CD4-positive, CD25-positive, alpha-beta regulatory T cell (primary cell): ENCODE measurements at regions not wholly inside any gene's neighbourhood (a gene's known extent, or its start where the extent isn't known, plus 50 kb on each side); places are given as distances from the start of the nearest gene placed in this dataset.

Source experiments
- ATAC-seq, 2 donors: fragments of 150-1000 bp; cut with Tn5 transposase; one replicate each; pipeline ENCODE4 v1.10.0; 2021; ENCODE audit warnings: low read depth in 2 of 2, moderate number of reproducible peaks in 2 of 2, moderate library complexity in 1 of 2
- DNase-seq, 3 donors: peaks; one replicate each; pipeline versions ENCODE4 v3.0.0 to v3.0.0-alpha.2; 2012 to 2022; ENCODE audit warnings: mixed read lengths in 1 of 3
- H3K27ac ChIP-seq: one replicate; pipeline ENCODE4 v1.7.0; 2013; ENCODE audit warnings: mild to moderate bottlenecking, low read length; ENCODE audit not compliant: insufficient read depth, poor library complexity, severe bottlenecking
- H3K27me3 ChIP-seq: one replicate; pipeline ENCODE4 v1.7.0; 2013; ENCODE audit warnings: low read length; ENCODE audit not compliant: control insufficient read depth, insufficient read depth
- H3K36me3 ChIP-seq: one replicate; pipeline ENCODE4 v1.7.0; 2013; ENCODE audit warnings: mild to moderate bottlenecking, low read length, moderate library complexity; ENCODE audit not compliant: control insufficient read depth, insufficient read depth
- H3K4me1 ChIP-seq: 2 replicates; pipeline ENCODE4 v1.7.0; 2013; ENCODE audit warnings: mild to moderate bottlenecking, low read length; ENCODE audit not compliant: insufficient read depth, control insufficient read depth, poor library complexity, severe bottlenecking
- H3K4me3 ChIP-seq: one replicate; pipeline ENCODE4 v1.7.0; 2013; ENCODE audit warnings: low read depth, mild to moderate bottlenecking, low read length, moderate library complexity
- H3K9me3 ChIP-seq, 2 experiments: 1 replicate in 1 of 2; 2 replicates in 1 of 2; pipeline ENCODE4 v1.7.0; 2013; ENCODE audit warnings: low read length in 2 of 2, mild to moderate bottlenecking in 1 of 2, moderate library complexity in 1 of 2; ENCODE audit not compliant: control insufficient read depth in 2 of 2
- H3K27ac Mint-ChIP-seq, 3 donors: one replicate each; pipeline ENCODE4 v1.8.0; 2020 to 2022; ENCODE audit warnings: mild to moderate bottlenecking in 3 of 3, mixed read lengths in 3 of 3, moderate library complexity in 2 of 3
- H3K27me3 Mint-ChIP-seq: one replicate; pipeline ENCODE4 v1.8.0; 2022; ENCODE audit warnings: mild to moderate bottlenecking, mixed read lengths
- H3K36me3 Mint-ChIP-seq: one replicate; pipeline ENCODE4 v1.8.0; 2020; ENCODE audit warnings: mixed read lengths
- H3K4me1 Mint-ChIP-seq, 4 donors: one replicate each; pipeline ENCODE4 v1.8.0; 2020 to 2022; ENCODE audit warnings: mixed read lengths in 4 of 4, mild to moderate bottlenecking in 1 of 4
- H3K4me3 Mint-ChIP-seq, 4 donors: one replicate each; pipeline ENCODE4 v1.8.0; 2020 to 2022; ENCODE audit warnings: mild to moderate bottlenecking in 4 of 4, mixed read lengths in 4 of 4, moderate library complexity in 3 of 4
- H3K9me3 Mint-ChIP-seq, 7 donors: one replicate each; pipeline ENCODE4 v1.8.0; 2020 to 2022; ENCODE audit warnings: mixed read lengths in 7 of 7, mild to moderate bottlenecking in 3 of 7, moderate library complexity in 2 of 7

GRCh38 chr7:125641884-125642283 is 712.3 kb upstream of the POT1 start:
- H3K36me3 ChIP-seq: no peaks in the 10 kb centered on the region
- H3K27me3 Mint-ChIP-seq: no peaks in the 10 kb centered on the region
- H3K4me1 Mint-ChIP-seq: no peaks in the 10 kb centered on the region
- peaks cover 0 to 4% of the 10 kb centered on the region in 2 experiments for H3K9me3 ChIP-seq
- no peak overlapping the region for H3K27ac ChIP-seq
- no peaks in the 10 kb centered on the region for H3K4me1 ChIP-seq
- H3K9me3 Mint-ChIP-seq: peaks cover 0 to 12% (median 8%) of the 10 kb centered on the region in 7 donors
- H3K4me3 ChIP-seq: no peak overlapping the region
- ATAC-seq: no peak
- no peaks in the 10 kb centered on the region for H3K27me3 ChIP-seq
- no peak overlapping the region for H3K4me3 Mint-ChIP-seq
- no peak overlapping the region for H3K27ac Mint-ChIP-seq
- no peaks in the 10 kb centered on the region for H3K36me3 Mint-ChIP-seq
- no peak for DNase-seq

GRCh38 chr7:125636320-125636962 is 706.8 kb upstream of the POT1 start:
- no peak overlapping the region for H3K4me3 Mint-ChIP-seq
- no peaks in the 10 kb centered on the region for H3K4me1 Mint-ChIP-seq
- H3K9me3 ChIP-seq: no peaks in the 10 kb centered on the region
- H3K36me3 Mint-ChIP-seq: no peaks in the 10 kb centered on the region
- no peaks in the 10 kb centered on the region for H3K27me3 Mint-ChIP-seq
- no peaks in the 10 kb centered on the region for H3K27me3 ChIP-seq
- no peak for ATAC-seq
- no peaks in the 10 kb centered on the region for H3K4me1 ChIP-seq
- H3K27ac Mint-ChIP-seq: no peak overlapping the region
- H3K36me3 ChIP-seq: no peaks in the 10 kb centered on the region
- no peak overlapping the region for H3K27ac ChIP-seq
- DNase-seq: no peak
- H3K4me3 ChIP-seq: no peak overlapping the region
- peaks cover 0 to 6% (median 5%) of the 10 kb centered on the region in 7 donors for H3K9me3 Mint-ChIP-seq

GRCh38 chr7:125618516-125618915 is 688.9 kb upstream of the POT1 start:
- no peak overlapping the region for H3K4me3 ChIP-seq
- no peaks in the 10 kb centered on the region for H3K36me3 Mint-ChIP-seq
- H3K4me1 Mint-ChIP-seq: peaks cover 0 to 2% (median 0%) of the 10 kb centered on the region in 4 donors
- H3K4me3 Mint-ChIP-seq: no peak overlapping the region
- DNase-seq (no peak), ATAC-seq (no peak)
- no peaks in the 10 kb centered on the region for H3K4me1 ChIP-seq
- no peaks in the 10 kb centered on the region for H3K27me3 Mint-ChIP-seq
- no peaks in the 10 kb centered on the region for H3K36me3 ChIP-seq
- no peaks in the 10 kb centered on the region for H3K27me3 ChIP-seq
- H3K9me3 Mint-ChIP-seq: peaks cover 0 to 35% (median 9%) of the 10 kb centered on the region in 7 donors
- H3K27ac Mint-ChIP-seq: no peak overlapping the region
- H3K27ac ChIP-seq: no peak overlapping the region
- H3K9me3 ChIP-seq: peaks cover 0 to 6% of the 10 kb centered on the region in 2 experiments

GRCh38 chr7:125611582-125611981 is 682.0 kb upstream of the POT1 start:
- Mint-ChIP-seq H3K27me3 (no peaks in the 10 kb centered on the region), H3K4me1 (no peaks in the 10 kb centered on the region), H3K4me3 (no peak overlapping the region), H3K9me3 (peaks cover 3 to 33% (median 6%) of the 10 kb centered on the region in 7 donors), H3K27ac (no peak overlapping the region), H3K36me3 (no peaks in the 10 kb centered on the region)
- Histone ChIP-seq H3K27ac (no peak overlapping the region), H3K27me3 (no peaks in the 10 kb centered on the region), H3K9me3 (peaks cover 0 to 6% of the 10 kb centered on the region in 2 experiments), H3K4me1 (no peaks in the 10 kb centered on the region), H3K36me3 (no peaks in the 10 kb centered on the region), H3K4me3 (no peak overlapping the region)
- no peak for DNase-seq
- ATAC-seq: no peak

GRCh38 chr7:125606671-125607070 is 677.0 kb upstream of the POT1 start:
- no peaks in the 10 kb centered on the region for H3K36me3 ChIP-seq
- Mint-ChIP-seq H3K4me3 (no peak overlapping the region), H3K36me3 (no peaks in the 10 kb centered on the region), H3K27me3 (no peaks in the 10 kb centered on the region), H3K27ac (no peak overlapping the region), H3K9me3 (peaks cover 0 to 17% (median 6%) of the 10 kb centered on the region in 7 donors), H3K4me1 (no peaks in the 10 kb centered on the region)
- H3K9me3 ChIP-seq: no peaks in the 10 kb centered on the region
- H3K4me1 ChIP-seq: no peaks in the 10 kb centered on the region
- H3K27me3 ChIP-seq: no peaks in the 10 kb centered on the region
- no peak for DNase-seq
- H3K27ac ChIP-seq: no peak overlapping the region
- H3K4me3 ChIP-seq: no peak overlapping the region
- ATAC-seq: no peak

- peaks cover 0 to 10% (median 4%) of the 10 kb centered on the region in 7 donors for H3K9me3 Mint-ChIP-seq
- DNase-seq: no peak
- Histone ChIP-seq H3K9me3 (no peaks in the 10 kb centered on the region), H3K27ac (no peak overlapping the region), H3K4me1 (no peaks in the 10 kb centered on the region), H3K27me3 (no peaks in the 10 kb centered on the region), H3K36me3 (no peaks in the 10 kb centered on the region), H3K4me3 (no peak overlapping the region)
- H3K27ac Mint-ChIP-seq: no peak overlapping the region
- no peaks in the 10 kb centered on the region for H3K4me1 Mint-ChIP-seq
- ATAC-seq: no peak
- no peaks in the 10 kb centered on the region for H3K27me3 Mint-ChIP-seq
- no peak overlapping the region for H3K4me3 Mint-ChIP-seq
- no peaks in the 10 kb centered on the region for H3K36me3 Mint-ChIP-seq
These were observed 675.6 kb upstream of the POT1 start for GRCh38 chr7:125605241-125605640.

- no peak overlapping the region for H3K4me3 Mint-ChIP-seq
- H3K27me3 Mint-ChIP-seq: no peaks in the 10 kb centered on the region
- DNase-seq: no peak
- peaks cover 0 to 8% (median 4%) of the 10 kb centered on the region in 7 donors for H3K9me3 Mint-ChIP-seq
- no peaks in the 10 kb centered on the region for H3K36me3 ChIP-seq
- ATAC-seq: no peak
- H3K36me3 Mint-ChIP-seq: no peaks in the 10 kb centered on the region
- no peaks in the 10 kb centered on the region for H3K4me1 ChIP-seq
- no peak overlapping the region for H3K27ac ChIP-seq
- no peaks in the 10 kb centered on the region for H3K4me1 Mint-ChIP-seq
- no peak overlapping the region for H3K27ac Mint-ChIP-seq
- H3K9me3 ChIP-seq: no peaks in the 10 kb centered on the region
- H3K4me3 ChIP-seq: no peak overlapping the region
- no peaks in the 10 kb centered on the region for H3K27me3 ChIP-seq
These were observed 672.8 kb upstream of the POT1 start for GRCh38 chr7:125602441-125602840.

GRCh38 chr7:125599387-125599786 is 669.8 kb upstream of the POT1 start:
- Histone ChIP-seq H3K9me3 (no peaks in the 10 kb centered on the region), H3K27ac (no peak overlapping the region), H3K36me3 (no peaks in the 10 kb centered on the region), H3K4me1 (no peaks in the 10 kb centered on the region), H3K27me3 (no peaks in the 10 kb centered on the region), H3K4me3 (no peak overlapping the region)
- no peak for DNase-seq
- Mint-ChIP-seq H3K9me3 (peaks cover 0 to 7% (median 1%) of the 10 kb centered on the region in 7 donors), H3K4me1 (no peaks in the 10 kb centered on the region), H3K27ac (no peak overlapping the region), H3K36me3 (no peaks in the 10 kb centered on the region), H3K27me3 (no peaks in the 10 kb centered on the region), H3K4me3 (no peak overlapping the region)
- no peak for ATAC-seq
